SU-DHL-6 (cell line): ENCODE measurements at regions not wholly inside any gene's neighbourhood (a gene's known extent, or its start where the extent isn't known, plus 50 kb on each side); places are given as distances from the start of the nearest gene placed in this dataset.

ENCODE experiments used
- H2AFZ ChIP-seq: fragments of 200-600 bp; sonication (generic); 2 replicates; pipeline ENCODE4 v1.6.1; 2014; ENCODE audit warnings: low read depth, mild to moderate bottlenecking, moderate library complexity, mixed read lengths, antibody characterized with exemption, low read length; ENCODE audit not compliant: severe bottlenecking
- H3F3A ChIP-seq: fragments of 200-600 bp; shearing (Covaris generic); 2 replicates; pipeline ENCODE4 v1.6.0; 2016; ENCODE audit warnings: antibody characterized with exemption, mild to moderate bottlenecking; ENCODE audit not compliant: insufficient read depth
- H3K27ac ChIP-seq: fragments of 200-600 bp; sonication (generic); 2 replicates; pipeline ENCODE4 v1.5.1; 2016; ENCODE audit warnings: low read depth, mild to moderate bottlenecking, low read length, moderate library complexity, mixed read lengths
- H3K27me3 ChIP-seq: fragments of 200-600 bp; sonication (generic), shearing (Covaris generic); 2 replicates; pipeline ENCODE4 v1.6.0; 2014; ENCODE audit warnings: mild to moderate bottlenecking, low read length
- H3K36me3 ChIP-seq: fragments of 200-600 bp; sonication (generic); 2 replicates; pipeline ENCODE4 v1.6.1; 2014; ENCODE audit warnings: mild to moderate bottlenecking, low read length, mixed read lengths
- H3K4me2 ChIP-seq: fragments of 300-600, 200-600 bp; shearing (Covaris generic), sonication (generic); 2 replicates; pipeline ENCODE4 v1.6.0; 2014; ENCODE audit warnings: low read length, low read depth, mild to moderate bottlenecking; ENCODE audit not compliant: poor library complexity, severe bottlenecking
- H3K4me3 ChIP-seq: fragments of 200-600 bp; sonication (generic); 2 replicates; pipeline ENCODE4 v1.5.1; 2014; ENCODE audit warnings: antibody characterized with exemption, low read length, mild to moderate bottlenecking, mixed read lengths; ENCODE audit not compliant: insufficient read depth, poor library complexity, severe bottlenecking
- H3K79me2 ChIP-seq: fragments of 200-600 bp; sonication (generic); 2 replicates; pipeline ENCODE4 v1.6.1; 2014; ENCODE audit warnings: mild to moderate bottlenecking, low read length, moderate library complexity; ENCODE audit not compliant: insufficient read depth
- H3K9ac ChIP-seq: fragments of 200-600 bp; sonication (generic); 2 replicates; pipeline ENCODE4 v1.7.0; 2014; ENCODE audit warnings: mild to moderate bottlenecking, low read length
- H3K9me2 ChIP-seq: fragments of 200-600 bp; sonication (generic); replicated peaks from 2 replicates; pipeline ENCODE4 v1.6.1; 2014; ENCODE audit warnings: low read length; ENCODE audit not compliant: insufficient read depth
- H3K9me3 ChIP-seq: fragments of 200-600 bp; sonication (generic); 2 replicates; pipeline ENCODE4 v1.6.1; 2014; ENCODE audit warnings: low read length, mixed read lengths; ENCODE audit not compliant: insufficient read depth
- H4K20me1 ChIP-seq: fragments of 200-600 bp; sonication (generic); 2 replicates; pipeline ENCODE4 v1.6.1; 2014; ENCODE audit warnings: low read depth, mild to moderate bottlenecking, antibody characterized with exemption, low read length, moderate library complexity, mixed read lengths
- EZH2phosphoT487 ChIP-seq: fragments of 200-600 bp; sonication (generic), shearing (Covaris generic); conservative IDR thresholded peaks from 2 replicates; pipeline ENCODE4 v1.6.1; 2018; ENCODE audit warnings: mild to moderate bottlenecking, antibody characterized with exemption, low read length, moderate library complexity, mixed read lengths
- TF ChIP-seq, protein P1 (sequence below): fragments of 200-600 bp; sonication (generic); IDR thresholded peaks from one replicate; pipeline ENCODE4 v1.5.1; 2017; ENCODE audit warnings: antibody characterized with exemption, mild to moderate bottlenecking, low read length, moderate library complexity; ENCODE audit not compliant: insufficient read depth, poor library complexity, severe bottlenecking

DNA sequence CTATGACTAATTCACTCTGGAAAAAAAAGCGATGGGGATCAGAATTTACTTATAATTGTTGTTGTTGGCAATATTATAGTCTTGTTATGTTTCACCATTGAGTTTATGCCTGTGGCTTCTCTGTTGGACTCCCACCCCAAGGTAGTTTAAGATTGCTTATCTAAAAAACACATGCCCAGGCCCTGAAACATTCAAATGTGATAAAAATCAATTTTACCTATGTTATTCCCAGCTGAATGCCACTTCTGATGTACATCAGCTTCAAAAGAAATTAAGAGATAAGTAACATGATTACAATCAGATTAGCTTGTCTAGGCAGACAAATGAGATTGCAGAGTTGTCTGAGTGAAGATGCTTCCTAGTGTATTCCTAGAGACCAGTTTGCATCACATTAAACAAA lies 484.7 kb downstream of the PCDH7 start:
- H3K4me3 ChIP-seq, result no peak overlapping the region
- no peak overlapping the region for H3K4me2 ChIP-seq
- no peak overlapping the region for H2AFZ ChIP-seq
- no peaks in the 10 kb centered on the region for H4K20me1 ChIP-seq
- H3K9me2 ChIP-seq, result no peaks in the 10 kb centered on the region
- no peaks in the 10 kb centered on the region for H3F3A ChIP-seq
- 0 out of 2 replicates have a peak, but pooled peaks cover 4% of the 10 kb centered on the region for H3K9me3 ChIP-seq
- H3K36me3 ChIP-seq, result no peaks in the 10 kb centered on the region
- H3K27ac ChIP-seq, result no peak overlapping the region
- no peak overlapping the region for H3K9ac ChIP-seq
- no peaks in the 10 kb centered on the region for H3K27me3 ChIP-seq
- no peaks in the 10 kb centered on the region for H3K79me2 ChIP-seq
- TF ChIP-seq, protein P1, sequence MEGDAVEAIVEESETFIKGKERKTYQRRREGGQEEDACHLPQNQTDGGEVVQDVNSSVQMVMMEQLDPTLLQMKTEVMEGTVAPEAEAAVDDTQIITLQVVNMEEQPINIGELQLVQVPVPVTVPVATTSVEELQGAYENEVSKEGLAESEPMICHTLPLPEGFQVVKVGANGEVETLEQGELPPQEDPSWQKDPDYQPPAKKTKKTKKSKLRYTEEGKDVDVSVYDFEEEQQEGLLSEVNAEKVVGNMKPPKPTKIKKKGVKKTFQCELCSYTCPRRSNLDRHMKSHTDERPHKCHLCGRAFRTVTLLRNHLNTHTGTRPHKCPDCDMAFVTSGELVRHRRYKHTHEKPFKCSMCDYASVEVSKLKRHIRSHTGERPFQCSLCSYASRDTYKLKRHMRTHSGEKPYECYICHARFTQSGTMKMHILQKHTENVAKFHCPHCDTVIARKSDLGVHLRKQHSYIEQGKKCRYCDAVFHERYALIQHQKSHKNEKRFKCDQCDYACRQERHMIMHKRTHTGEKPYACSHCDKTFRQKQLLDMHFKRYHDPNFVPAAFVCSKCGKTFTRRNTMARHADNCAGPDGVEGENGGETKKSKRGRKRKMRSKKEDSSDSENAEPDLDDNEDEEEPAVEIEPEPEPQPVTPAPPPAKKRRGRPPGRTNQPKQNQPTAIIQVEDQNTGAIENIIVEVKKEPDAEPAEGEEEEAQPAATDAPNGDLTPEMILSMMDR, result no peak
- no peak for TF ChIP-seq EZH2phosphoT487

DNA sequence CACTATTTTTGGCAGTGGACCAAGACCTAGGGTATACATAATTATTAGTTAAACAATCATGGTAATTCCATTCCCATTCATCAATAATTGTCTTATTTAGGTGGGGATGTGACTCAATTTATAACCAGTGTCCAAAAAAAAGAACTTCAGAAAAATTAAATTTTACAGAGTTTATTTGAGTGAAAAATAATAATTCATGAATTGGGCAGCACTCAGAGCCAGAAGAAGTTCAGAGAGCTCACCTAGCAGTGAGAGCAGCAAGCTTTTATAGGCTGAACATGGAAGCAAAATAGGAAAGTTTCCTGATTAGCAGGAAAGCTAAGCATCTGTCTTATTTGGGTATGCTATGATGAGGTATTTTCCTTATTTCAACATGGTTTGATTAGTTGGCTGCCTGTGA lies 500.8 kb downstream of the PCDH7 start:
- H3K36me3 ChIP-seq, result 0 out of 2 replicates have a peak, but pooled peaks cover 2% of the 10 kb centered on the region
- H3K9ac ChIP-seq, result no peak overlapping the region
- H3K79me2 ChIP-seq, result no peaks in the 10 kb centered on the region
- peaks cover 7% of the 10 kb centered on the region; the same call in 1 of the 2 replicates for H3F3A ChIP-seq
- H3K4me3 ChIP-seq, result no peak overlapping the region
- H4K20me1 ChIP-seq, result no peaks in the 10 kb centered on the region
- H3K4me2 ChIP-seq, result no peak overlapping the region
- no peaks in the 10 kb centered on the region for H3K9me2 ChIP-seq
- peaks cover 11% of the 10 kb centered on the region; the same call in 1 of the 2 replicates for H3K9me3 ChIP-seq
- H3K27me3 ChIP-seq, result no peaks in the 10 kb centered on the region
- no peak overlapping the region for H3K27ac ChIP-seq
- no peak overlapping the region for H2AFZ ChIP-seq
- no peak for TF ChIP-seq EZH2phosphoT487
- TF ChIP-seq, protein P1, result no peak

DNA sequence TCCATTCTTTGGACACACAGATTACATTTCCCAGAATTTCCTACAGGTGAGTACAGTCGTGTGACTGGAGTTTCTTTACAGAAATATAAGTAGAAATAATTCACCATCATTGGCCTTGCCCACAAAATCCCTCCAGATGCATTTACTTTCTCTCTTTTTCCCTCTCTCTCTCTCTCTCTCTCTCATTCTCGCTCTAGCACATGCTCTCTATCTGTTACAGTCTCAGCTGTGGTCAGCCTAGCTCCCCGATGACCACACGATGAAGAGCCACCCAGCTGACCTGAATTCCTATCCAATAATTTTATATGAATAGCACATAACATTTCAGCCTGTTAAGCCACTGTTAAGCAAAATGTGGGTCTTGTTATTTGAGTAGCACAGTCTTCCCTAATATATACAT lies 507.9 kb downstream of the PCDH7 start:
- Histone ChIP-seq H3K36me3 (no peaks in the 10 kb centered on the region), H3K9me3 (no peaks in the 10 kb centered on the region), H3K27me3 (no peaks in the 10 kb centered on the region), H2AFZ (peak overlapping the region; percentile 1), H3K27ac (no peak overlapping the region), H4K20me1 (no peaks in the 10 kb centered on the region), H3K4me2 (no peak overlapping the region), H3K9me2 (no peaks in the 10 kb centered on the region), H3K4me3 (no peak overlapping the region), H3K79me2 (no peaks in the 10 kb centered on the region), H3F3A (no peaks in the 10 kb centered on the region), H3K9ac (no peak overlapping the region)
- TF ChIP-seq, protein P1, result no peak
- TF ChIP-seq EZH2phosphoT487, result no peak

DNA sequence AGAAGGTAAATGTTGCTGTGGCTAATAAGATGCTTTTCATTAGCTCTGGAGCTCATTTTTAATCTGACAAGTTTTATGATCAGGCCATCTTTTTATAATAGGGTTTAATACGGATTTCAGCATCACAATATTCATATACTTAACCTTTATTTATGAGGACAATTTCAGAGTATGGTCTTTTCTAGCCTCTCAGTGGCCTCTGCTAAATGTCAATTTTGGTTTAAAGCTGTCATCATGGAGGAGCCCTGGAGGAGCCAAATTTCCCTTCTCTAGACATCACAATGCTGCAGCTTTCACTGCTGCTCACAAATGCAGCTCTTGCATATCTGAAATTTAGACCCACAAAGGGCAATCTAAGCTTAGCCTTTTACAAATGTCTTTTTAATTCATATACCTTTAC lies 510.4 kb downstream of the PCDH7 start:
- TF ChIP-seq, protein P1, result no peak
- TF ChIP-seq EZH2phosphoT487, result no peak
- H3K4me2 ChIP-seq, result no peak overlapping the region
- H3K9me2 ChIP-seq, result no peaks in the 10 kb centered on the region
- H3K79me2 ChIP-seq, result no peaks in the 10 kb centered on the region
- H3K27me3 ChIP-seq, result no peaks in the 10 kb centered on the region
- H3K4me3 ChIP-seq, result no peak overlapping the region
- H3K9ac ChIP-seq, result no peak overlapping the region
- peak overlapping the region; percentile 29 for H2AFZ ChIP-seq
- H3K36me3 ChIP-seq, result no peaks in the 10 kb centered on the region
- no peaks in the 10 kb centered on the region for H4K20me1 ChIP-seq
- no peaks in the 10 kb centered on the region for H3F3A ChIP-seq
- no peaks in the 10 kb centered on the region for H3K9me3 ChIP-seq
- H3K27ac ChIP-seq, result no peak overlapping the region
